ENCODE measurements at regions not wholly inside any gene's neighbourhood (a gene's known extent, or its start where the extent isn't known, plus 50 kb on each side); places are given as distances from the start of the nearest gene placed in this dataset.
"Not testable (repeated sequence)": the region's sequence is repeated elsewhere in the genome, so short reads cannot be mapped to it uniquely, and the experiment has no call there.

DNA sequence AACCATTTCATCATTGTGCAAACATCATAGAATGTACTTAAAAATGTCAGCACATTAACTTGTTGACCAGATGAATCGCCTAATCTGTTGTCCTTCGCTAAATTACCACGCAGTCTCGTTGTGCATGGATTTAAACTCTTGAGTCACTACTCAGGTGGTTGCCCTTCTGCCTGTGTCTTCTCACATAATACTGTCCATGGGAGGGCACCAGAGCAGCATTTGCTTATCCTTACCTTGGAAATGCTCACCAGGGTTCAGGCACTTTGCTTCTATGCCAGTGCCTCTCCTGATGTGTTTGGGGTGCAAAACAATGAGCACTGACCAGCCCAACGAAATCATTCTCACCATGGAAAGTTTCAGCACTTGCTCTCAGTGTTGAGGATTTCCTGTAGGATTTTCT lies 559.9 kb downstream of the RWDD3 start:
- TF ChIP-seq, protein P1, sequence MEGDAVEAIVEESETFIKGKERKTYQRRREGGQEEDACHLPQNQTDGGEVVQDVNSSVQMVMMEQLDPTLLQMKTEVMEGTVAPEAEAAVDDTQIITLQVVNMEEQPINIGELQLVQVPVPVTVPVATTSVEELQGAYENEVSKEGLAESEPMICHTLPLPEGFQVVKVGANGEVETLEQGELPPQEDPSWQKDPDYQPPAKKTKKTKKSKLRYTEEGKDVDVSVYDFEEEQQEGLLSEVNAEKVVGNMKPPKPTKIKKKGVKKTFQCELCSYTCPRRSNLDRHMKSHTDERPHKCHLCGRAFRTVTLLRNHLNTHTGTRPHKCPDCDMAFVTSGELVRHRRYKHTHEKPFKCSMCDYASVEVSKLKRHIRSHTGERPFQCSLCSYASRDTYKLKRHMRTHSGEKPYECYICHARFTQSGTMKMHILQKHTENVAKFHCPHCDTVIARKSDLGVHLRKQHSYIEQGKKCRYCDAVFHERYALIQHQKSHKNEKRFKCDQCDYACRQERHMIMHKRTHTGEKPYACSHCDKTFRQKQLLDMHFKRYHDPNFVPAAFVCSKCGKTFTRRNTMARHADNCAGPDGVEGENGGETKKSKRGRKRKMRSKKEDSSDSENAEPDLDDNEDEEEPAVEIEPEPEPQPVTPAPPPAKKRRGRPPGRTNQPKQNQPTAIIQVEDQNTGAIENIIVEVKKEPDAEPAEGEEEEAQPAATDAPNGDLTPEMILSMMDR (IDR thresholded peaks at IDR 0.05; ENCODE audit: extremely low read depth, missing control alignments) = no peak
- no peak for DNase-seq (ENCODE audit: low spot score)

DNA sequence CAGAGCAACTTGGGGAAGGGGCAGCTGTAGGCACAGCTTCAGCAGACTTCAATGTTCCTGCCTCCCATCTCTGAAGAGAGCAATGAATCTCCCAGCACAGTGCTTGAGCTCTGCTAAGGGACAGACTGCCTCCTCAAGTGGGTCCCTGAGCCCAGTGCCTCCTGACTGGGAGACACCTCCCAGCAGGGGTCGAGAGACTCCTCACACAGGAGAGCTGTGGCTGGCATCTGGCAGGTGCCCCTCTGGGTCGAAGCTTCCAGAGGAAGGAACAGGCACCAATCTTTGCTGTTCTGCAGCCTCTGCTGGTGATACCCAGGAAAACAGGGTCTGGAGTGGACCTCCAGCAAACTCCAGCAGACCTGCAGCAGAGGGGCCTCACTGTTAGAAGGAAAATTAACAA lies 563.8 kb downstream of the RWDD3 start:
- DNase-seq (ENCODE audit: low spot score) = not testable (repeated sequence)

DNA sequence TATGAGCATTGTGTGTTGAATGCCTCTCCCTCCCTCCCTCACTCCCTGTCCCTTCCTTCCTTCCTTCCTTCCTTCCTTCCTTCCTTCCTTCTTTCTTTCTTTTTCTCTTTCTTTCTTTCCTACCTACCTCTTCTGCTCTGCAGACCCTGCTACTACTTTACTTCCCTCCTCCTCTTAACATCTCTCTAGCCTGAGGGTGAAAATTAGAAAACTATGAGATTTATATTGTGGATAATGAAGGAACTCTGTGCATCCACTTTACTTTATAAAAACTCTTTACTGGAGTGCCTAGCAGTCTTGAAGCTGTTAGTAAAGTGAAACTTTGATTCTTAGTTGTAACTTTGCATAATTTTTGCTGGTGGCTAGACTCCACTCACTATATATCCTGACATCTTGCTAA lies 572.2 kb downstream of the RWDD3 start:
- TF ChIP-seq, protein P1 (IDR thresholded peaks at IDR 0.05; ENCODE audit: extremely low read depth, missing control alignments) = no peak
- no peak for DNase-seq (ENCODE audit: low spot score)

DNA sequence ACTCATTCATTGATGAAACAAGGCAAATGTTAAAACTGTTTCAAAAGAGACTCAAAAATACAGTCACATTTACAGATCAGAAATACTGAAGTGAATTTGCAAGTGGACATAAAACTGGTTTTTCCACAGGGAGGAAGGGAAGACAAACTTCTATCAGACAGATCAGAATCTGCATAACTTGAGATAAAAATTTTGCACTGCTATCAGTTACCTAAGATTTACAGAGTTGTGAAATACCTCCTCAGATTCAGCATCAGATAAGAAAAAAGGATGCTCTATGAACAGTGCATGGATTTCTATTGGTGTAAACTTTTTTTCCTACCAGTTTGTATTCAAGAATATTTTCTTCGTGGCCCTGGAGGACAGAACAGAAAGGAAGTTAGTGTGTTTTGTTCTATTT lies 575.4 kb downstream of the RWDD3 start:
- no peak for DNase-seq (ENCODE audit: low spot score)
- TF ChIP-seq, protein P1 (IDR thresholded peaks at IDR 0.05; ENCODE audit: extremely low read depth, missing control alignments) = no peak

DNA sequence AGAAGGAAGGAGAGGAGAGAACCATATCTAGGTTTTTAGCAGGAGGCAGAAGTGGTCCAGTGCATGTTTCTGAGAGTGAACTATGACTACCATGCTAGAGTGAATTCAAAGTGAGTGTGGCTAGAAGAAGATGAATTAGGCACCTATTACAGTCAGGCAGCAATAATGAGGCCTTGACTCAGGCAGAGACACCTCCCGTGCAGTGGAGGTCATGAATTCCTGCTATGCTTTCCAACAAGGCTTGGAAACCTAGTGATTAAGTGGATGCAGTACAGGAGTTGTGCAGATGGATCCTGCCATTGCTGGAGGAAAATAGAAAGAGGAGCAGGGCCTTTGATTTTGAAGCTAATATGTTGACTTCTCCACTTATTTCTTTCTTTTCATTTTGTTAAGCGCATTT lies 581.5 kb downstream of the RWDD3 start:
- TF ChIP-seq, protein P1 (IDR thresholded peaks at IDR 0.05; ENCODE audit: extremely low read depth, missing control alignments) = no peak
- no peak for DNase-seq (ENCODE audit: low spot score)

DNA sequence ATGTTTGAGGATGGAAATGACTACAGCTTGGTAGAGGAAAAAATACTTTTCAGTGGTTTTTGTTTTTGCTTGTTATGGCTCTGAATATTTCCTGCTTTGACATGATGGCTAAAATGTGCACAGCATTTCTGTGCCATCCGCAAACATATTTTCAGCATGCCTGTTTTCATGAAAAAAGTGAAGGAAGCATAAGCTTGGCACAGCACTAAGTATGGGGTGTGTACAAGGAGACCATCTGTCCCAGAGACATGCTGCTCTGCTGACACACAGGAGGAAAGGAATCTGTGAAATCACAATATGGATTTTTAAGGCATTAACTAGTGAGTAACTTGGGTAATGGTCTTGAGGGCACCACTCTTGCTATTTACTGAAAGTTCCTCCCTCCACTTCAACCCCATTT lies 595.5 kb downstream of the RWDD3 start:
- TF ChIP-seq, protein P1 (IDR thresholded peaks at IDR 0.05; ENCODE audit: extremely low read depth, missing control alignments) = no peak
- no peak for DNase-seq (ENCODE audit: low spot score)

DNA sequence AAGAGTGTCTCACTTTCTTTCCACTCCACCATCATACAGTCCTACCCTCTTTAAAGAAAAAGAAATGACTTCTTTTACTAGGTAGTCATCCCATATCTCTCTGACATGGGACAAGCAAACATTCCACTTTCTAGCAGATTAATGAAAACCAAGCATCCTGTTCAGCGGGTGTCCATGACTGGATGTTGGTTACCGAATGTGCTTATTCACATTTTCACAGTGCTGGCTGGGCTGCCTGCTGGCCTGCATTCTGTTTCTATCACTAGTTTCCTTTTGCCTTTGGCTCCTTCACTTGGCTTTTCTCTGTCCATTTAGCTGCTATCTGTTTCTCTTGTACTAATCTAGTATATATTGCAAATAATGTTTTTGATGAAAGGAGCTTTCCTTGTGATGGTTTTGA lies 598.4 kb downstream of the RWDD3 start:
- DNase-seq (ENCODE audit: low spot score) = no peak
- TF ChIP-seq, protein P1 (IDR thresholded peaks at IDR 0.05; ENCODE audit: extremely low read depth, missing control alignments) = no peak

DNA sequence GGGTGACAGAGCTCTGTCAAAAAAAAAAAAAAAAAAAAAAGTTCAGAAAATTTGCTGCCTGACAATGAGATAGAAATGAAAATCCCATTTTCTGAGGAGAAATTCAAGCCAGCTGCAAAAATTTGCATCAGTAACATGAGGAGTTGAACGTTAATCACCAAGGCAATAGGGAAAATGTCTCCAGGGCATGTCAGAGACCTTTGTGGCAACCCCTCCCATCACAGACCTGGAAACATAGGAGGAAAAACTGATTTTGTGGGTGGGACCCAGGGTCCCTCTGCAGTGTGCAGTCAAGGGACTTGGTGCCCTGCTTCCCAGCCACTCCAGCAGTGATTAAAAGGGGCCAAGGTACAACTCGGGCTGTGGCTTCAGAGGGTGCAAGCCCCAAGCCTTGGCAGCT lies 615.4 kb downstream of the RWDD3 start:
- no peak for DNase-seq (ENCODE audit: low spot score)
- TF ChIP-seq, protein P1 (IDR thresholded peaks at IDR 0.05; ENCODE audit: extremely low read depth, missing control alignments) = no peak

Measured in GM20000 (cell line).